Fibroblast of the conjunctiva (primary cell): ENCODE measurements at regions not wholly inside any gene's neighbourhood (a gene's known extent, or its start where the extent isn't known, plus 50 kb on each side); places are given as distances from the start of the nearest gene placed in this dataset.

Source experiments
- DNase-seq: peaks from one replicate; pipeline ENCODE4 v3.0.0-alpha.2; 2010; ENCODE audit warnings: low read depth

- no peak for DNase-seq
These were observed 128.1 kb upstream of the JUN start for GRCh38 chr1:58911841-58912499.

GRCh38 chr1:58914925-58915324 lies 131.1 kb upstream of the JUN start:
- DNase-seq = no peak

GRCh38 chr1:58917436-58917835 lies 133.6 kb upstream of the JUN start:
- DNase-seq = no peak

GRCh38 chr1:58919226-58919958 lies 135.5 kb upstream of the JUN start:
- no peak for DNase-seq

DNA sequence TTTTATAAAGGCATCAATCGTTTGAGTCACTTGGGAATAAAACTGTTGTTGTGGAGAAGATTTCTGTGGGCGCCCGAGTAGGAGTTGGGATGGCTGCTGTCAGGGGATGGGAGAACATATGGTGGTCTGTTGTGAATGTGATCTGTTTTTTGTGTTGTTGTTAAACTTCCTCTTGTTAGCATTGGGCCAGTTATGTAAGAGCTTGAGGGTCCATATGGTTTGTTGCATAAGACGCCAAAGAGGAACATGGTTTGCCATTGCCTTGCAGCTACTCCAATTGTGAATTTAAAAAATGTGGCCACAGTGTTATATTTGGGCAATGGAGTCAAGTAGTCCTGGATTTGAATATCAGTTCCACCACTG lies 136.1 kb upstream of the JUN start:
- no peak for DNase-seq

DNA sequence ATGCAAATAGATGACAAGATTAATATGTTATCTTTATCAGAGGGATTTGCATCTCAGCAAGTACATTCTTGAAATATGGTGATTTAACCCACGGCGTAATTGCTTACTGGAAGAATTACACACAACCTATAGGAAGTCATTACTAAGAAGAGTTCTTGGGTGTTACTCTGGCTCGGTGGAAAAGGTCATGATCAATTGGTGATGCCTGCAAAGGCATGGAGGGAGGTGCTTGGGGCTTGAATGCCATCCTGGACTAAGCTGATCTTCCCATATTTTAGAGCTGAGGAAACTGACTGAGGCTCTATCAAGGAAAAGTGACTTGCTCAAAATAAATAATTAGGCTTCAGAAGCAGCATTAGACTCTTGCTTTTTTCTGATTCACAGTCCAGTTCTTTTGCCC lies 137.5 kb upstream of the JUN start:
- DNase-seq = no peak

DNA sequence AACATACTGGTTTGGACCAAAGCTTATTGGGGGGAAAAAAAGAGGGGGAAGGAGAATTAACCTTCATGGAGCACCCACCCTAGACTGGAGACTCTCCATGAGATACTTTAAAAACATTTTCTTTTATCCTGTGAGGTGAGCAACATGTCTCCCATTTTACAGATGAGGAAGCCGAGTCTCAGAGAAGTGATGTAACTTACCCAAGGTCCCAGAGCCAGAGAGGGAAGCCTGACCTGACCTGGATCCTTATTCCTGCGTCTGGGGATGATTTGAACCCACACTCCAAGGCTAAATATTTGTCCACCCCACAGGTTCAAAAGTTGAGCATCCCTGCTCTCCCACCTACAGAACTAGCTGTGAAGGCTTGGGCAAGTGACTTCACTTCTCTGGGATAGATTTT lies 137.9 kb upstream of the JUN start:
- DNase-seq = no peak

DNA sequence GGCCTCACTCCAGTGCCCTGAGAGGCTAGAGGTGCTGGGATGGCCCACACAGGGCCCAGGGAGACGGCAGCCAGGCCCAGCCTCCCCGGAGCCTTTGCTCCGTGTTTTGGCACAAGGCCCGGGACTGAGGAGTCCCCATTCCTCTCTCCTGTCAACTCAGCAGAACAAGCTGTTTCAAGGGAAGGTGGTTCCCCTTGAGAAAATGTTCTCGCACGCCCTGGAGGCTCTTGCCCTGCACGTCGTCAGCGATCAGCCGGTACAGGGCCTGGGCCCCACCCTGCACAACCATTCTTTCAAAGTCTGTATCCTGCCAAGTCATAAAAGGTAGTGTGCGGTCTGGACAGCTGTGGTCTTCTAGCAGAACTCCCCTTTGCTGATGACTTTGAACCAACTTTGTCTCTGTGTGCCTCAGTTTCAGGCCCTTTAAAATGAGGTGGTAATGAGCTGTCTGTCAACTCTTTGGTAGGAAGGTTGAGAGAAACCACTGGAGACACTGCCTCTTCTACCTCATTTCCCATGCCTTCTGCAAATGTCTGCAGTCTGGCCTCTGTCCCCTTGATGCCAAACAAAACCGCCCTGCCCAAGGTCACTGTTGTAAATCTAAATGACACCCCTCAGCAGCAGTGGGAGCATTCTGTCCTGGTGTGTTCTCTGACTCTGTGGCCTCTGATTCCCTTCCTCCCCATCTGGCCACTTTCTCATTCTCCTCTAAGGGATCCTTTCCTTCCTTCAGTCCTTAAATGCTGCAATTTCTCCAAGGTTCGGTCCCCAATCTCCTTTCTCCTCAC lies 138.6 kb upstream of the JUN start:
- no peak for DNase-seq

- DNase-seq = no peak
These were observed 139.2 kb upstream of the JUN start for GRCh38 chr1:58923090-58923470.

- no peak for DNase-seq
These were observed 140.2 kb upstream of the JUN start for GRCh38 chr1:58924016-58924565.

DNA sequence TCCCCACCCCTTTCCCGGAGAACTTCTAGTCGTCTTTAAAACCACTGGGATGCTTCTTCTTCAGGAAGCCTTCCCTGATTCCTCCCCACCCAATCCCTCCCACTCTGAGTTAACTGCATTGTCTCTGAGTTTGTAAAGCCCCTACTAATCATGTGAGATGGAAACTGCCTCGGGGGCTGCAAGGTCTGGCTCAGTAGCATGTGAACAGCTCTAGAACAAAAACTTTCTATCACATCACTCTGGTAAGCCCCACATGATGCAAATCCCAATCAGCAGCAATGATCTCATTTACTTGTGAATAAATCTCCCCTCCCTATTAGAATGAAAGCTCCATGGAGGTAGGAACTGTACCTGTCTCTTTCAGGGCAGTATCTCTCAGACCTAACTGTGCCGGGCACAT lies 141.0 kb upstream of the JUN start:
- no peak for DNase-seq

DNA sequence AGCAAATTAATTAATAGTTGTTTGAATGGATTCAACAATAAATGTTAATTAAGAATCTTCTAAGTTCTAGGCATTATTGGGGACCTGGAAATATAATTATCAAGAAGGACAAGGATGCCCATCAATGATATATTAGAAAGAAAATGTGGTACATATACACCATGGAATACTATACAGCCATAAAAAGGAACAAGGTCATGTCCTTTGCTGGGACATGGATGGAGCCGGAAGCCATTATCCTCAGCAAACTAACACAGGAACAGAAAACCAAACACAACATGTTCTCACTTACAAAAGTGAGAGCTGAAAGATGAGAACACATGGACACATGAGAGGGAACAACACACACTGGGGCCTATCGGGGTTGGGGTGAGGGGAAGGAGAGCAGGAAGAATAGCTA lies 141.4 kb upstream of the JUN start:
- DNase-seq = no peak

- no peak for DNase-seq
These were observed 142.3 kb upstream of the JUN start for GRCh38 chr1:58926152-58926551.

DNA sequence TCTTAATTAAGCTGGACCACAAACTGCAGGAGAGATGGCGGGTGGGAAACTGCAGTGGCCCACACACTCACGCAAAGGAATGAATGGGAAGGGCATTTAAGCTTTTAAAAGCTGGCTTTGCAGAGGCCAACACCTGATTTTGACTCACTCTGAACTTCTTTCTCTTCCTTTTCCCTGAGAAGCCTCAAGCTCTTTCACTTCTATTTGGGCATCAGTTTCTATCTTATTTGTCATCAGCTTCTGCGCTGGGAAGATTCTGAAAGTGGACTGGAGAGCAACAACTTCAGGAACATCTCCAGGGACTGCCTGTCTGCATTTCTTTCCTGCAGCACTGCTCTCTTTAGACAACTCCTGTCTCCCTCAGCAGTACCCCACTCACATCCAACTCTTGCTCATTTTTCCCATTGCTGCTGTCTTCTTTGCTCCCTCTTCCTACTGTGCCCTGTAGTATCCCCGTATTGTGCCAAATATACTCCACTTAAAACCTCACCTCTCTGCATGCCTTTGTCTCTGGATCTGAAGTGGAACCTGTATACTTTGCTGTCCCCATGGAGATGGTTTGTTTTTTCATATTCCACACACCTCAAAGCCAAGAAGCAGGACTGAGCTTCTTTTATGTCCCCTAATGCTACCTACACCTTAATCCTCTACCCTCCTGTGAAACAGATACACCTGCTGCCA lies 143.3 kb upstream of the JUN start:
- DNase-seq = no peak

GRCh38 chr1:58927722-58928085 lies 143.9 kb upstream of the JUN start:
- no peak for DNase-seq

DNA sequence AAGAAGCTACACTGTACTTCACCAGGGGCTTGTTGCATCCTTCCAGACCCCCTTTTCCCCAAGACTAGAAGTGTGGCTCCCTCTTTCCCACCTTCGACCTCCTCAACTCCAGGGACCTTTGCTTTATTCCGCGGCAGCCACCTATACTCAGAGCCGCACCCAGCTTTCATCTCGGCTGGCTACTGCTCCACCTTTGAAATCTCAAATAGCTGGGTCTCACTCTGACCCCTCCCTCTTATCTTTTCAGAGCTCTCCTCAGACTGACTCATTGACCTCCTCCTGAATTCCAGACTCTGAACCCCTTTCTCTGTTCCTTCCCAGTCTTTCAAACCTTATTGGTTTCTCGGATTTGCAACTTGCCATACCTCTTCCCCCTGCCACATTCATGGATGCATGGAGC lies 144.7 kb upstream of the JUN start:
- no peak for DNase-seq

DNA sequence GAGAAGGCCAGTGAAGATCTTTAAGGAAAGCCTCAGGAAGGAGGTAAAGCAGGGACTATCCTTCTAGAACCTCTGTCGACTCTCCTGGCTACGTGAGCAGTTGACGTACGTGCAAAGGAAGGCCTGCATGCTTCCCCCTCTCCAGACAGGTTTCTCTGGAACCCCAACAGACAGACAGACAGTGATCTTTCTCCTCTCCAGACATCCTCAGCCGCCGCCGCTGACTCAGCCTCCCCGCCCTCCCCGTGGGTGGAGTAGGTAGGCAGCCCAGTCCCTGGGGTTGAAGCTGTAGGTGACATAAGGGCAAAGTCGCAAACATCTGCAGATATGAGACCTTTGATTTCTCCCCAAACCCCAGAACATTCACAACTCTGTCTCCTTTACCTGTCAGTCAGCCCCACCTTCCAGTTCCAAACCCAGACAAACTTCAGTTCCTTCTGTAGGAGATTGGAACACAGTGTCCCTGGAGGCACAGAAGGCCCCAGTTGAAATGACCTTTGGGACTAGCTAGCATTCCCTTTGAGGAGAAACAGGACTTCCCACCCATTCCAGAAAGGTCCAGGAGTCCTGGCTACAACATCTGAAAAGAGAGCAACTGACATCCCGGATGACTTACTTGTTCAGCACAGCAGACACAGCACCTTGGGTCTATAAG lies 146.0 kb upstream of the JUN start:
- DNase-seq = no peak

DNA sequence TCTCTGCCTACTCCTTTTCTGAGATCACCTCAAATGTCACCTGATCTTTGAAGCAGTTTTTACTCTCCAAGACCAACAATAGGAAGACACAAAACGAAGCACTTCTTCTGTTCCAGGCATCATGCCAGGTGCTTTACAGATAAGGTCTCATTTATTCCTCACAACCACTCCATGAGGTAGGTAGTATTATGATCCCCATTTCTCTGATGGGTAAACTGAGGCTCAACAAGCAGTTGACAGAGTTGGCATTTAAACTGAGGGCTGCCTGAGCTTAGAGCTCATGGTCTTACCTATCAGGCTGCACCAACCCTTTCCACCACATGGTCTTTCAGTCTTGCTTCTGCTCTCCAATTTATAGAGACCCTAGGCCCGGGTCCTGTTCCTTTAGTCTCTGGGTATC lies 147.2 kb upstream of the JUN start:
- DNase-seq = no peak

GRCh38 chr1:58931756-58932155 lies 147.9 kb upstream of the JUN start:
- no peak for DNase-seq

DNA sequence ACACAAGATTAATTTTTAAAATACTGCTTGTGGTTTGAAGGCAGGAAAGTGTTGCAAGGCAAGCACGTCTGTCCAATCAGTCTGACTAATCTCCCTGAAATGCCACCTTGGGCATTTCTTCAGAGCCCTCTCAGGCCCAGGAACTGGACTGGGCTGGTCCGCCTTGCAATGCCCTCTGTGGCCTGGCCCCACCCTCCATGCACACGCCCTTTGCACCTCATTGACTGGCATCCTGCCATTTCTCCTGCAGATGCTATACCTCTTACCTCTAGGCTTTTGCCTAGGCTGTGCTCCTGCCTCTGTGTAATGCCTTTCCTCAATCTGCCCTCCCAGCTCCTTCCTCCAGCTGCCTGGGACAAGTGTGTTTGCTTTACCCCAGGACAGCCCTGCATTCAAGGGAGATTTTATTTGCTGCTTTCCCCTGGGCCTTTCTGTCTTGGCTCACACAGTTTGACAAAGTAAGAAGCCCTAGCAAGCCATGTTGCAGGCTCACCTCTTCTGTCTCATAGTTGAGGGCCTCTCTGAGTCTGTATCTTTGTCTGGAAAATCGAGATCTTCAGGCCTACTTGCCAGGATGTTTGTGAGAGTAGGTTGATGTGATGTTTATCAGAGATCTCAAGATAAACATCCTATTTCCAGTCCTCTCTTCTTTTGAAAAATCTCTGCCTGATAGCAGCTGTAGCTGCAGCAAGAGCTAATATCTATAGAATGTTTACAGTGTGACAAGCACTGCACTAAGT lies 149.2 kb upstream of the JUN start:
- peak; percentile 56 for DNase-seq

GRCh38 chr1:58933599-58933926 lies 149.7 kb upstream of the JUN start:
- DNase-seq = no peak
